IPS DF 4.7 (cell line): ENCODE measurements at regions not wholly inside any gene's neighbourhood (a gene's known extent, or its start where the extent isn't known, plus 50 kb on each side); places are given as distances from the start of the nearest gene placed in this dataset.

Source experiments
- DNase-seq: peaks from one replicate; pipeline ENCODE4 v3.0.0-alpha.2; 2013; ENCODE audit warnings: low spot score; ENCODE audit errors: extremely low read depth

- DNase-seq: no peak
These were observed 104.4 kb downstream of the BTBD3 start for GRCh38 chr20:12022126-12022525.

GRCh38 chr20:12023194-12023795 lies 105.6 kb downstream of the BTBD3 start:
- no peak for DNase-seq

GRCh38 chr20:12028771-12029170 lies 111.1 kb downstream of the BTBD3 start:
- no peak for DNase-seq

GRCh38 chr20:12030470-12030869 lies 112.8 kb downstream of the BTBD3 start:
- DNase-seq: no peak

- no peak for DNase-seq
These were observed 118.4 kb downstream of the BTBD3 start for GRCh38 chr20:12036142-12036541.

GRCh38 chr20:12037521-12037920 lies 119.8 kb downstream of the BTBD3 start:
- no peak for DNase-seq

- no peak for DNase-seq
These were observed 122.6 kb downstream of the BTBD3 start for GRCh38 chr20:12040261-12040660.

GRCh38 chr20:12044969-12045368 lies 127.3 kb downstream of the BTBD3 start:
- DNase-seq: no peak

GRCh38 chr20:12047838-12048432 lies 130.2 kb downstream of the BTBD3 start:
- no peak for DNase-seq

GRCh38 chr20:12049125-12049524 lies 131.4 kb downstream of the BTBD3 start:
- no peak for DNase-seq

- DNase-seq: no peak
These were observed 133.8 kb downstream of the BTBD3 start for GRCh38 chr20:12051206-12052163.

- DNase-seq: no peak
These were observed 135.7 kb downstream of the BTBD3 start for GRCh38 chr20:12053353-12053752.

GRCh38 chr20:12054556-12054955 lies 136.9 kb downstream of the BTBD3 start:
- DNase-seq: no peak

GRCh38 chr20:12055161-12055560 lies 137.5 kb downstream of the BTBD3 start:
- DNase-seq: no peak

GRCh38 chr20:12056839-12057238 lies 139.1 kb downstream of the BTBD3 start:
- DNase-seq: no peak

- no peak for DNase-seq
These were observed 140.1 kb downstream of the BTBD3 start for GRCh38 chr20:12057778-12058177.

- no peak for DNase-seq
These were observed 140.5 kb downstream of the BTBD3 start for GRCh38 chr20:12058216-12058615.

- DNase-seq: no peak
These were observed 143.8 kb downstream of the BTBD3 start for GRCh38 chr20:12061466-12061865.

- DNase-seq: no peak
These were observed 145.5 kb downstream of the BTBD3 start for GRCh38 chr20:12063106-12063684.

GRCh38 chr20:12064540-12064939 lies 146.8 kb downstream of the BTBD3 start:
- no peak for DNase-seq

GRCh38 chr20:12067686-12068085 lies 150.0 kb downstream of the BTBD3 start:
- DNase-seq: no peak

GRCh38 chr20:12068121-12068520 lies 150.4 kb downstream of the BTBD3 start:
- no peak for DNase-seq
